GM04504 (cell line): ENCODE measurements at regions not wholly inside any gene's neighbourhood (a gene's known extent, or its start where the extent isn't known, plus 50 kb on each side); places are given as distances from the start of the nearest gene placed in this dataset.

Experiments used
- DNase-seq: peaks from one replicate; pipeline ENCODE4 v3.0.0-alpha.2; 2012; ENCODE audit warnings: low read depth

DNA sequence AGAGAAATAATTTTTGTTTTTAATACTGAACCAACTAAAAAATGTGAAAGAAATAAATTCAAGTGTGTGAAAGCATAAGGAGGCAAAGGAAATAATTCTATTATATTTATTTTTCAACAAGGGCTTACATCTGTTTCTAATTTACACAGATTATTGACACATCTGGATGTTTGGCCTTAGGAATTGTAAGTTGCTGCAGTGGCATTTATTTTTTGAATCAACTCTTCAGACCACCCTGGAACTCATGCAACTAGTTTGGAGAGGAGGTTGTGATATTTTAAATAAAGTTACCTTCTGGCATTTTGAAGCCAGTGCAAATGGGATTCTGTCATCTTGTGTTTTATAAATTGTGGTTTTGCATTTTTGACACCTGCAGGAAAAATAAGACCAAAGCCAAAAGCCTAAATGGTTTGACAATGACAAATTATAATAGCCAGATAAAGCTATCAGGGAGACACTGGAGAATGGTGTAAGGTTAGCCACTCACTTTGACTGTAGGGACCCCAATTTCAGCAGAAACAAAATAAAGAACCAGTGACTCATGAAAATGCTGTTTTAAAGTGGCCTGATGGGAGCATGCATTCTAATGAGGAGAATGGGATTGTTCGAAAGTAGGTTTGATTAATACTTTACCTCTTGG, 192.9 kb downstream of the KLF5 start:
- DNase-seq = no peak

- no peak for DNase-seq
Measured at GRCh38 chr13:73250061-73250460, 191.3 kb downstream of the KLF5 start.

DNA sequence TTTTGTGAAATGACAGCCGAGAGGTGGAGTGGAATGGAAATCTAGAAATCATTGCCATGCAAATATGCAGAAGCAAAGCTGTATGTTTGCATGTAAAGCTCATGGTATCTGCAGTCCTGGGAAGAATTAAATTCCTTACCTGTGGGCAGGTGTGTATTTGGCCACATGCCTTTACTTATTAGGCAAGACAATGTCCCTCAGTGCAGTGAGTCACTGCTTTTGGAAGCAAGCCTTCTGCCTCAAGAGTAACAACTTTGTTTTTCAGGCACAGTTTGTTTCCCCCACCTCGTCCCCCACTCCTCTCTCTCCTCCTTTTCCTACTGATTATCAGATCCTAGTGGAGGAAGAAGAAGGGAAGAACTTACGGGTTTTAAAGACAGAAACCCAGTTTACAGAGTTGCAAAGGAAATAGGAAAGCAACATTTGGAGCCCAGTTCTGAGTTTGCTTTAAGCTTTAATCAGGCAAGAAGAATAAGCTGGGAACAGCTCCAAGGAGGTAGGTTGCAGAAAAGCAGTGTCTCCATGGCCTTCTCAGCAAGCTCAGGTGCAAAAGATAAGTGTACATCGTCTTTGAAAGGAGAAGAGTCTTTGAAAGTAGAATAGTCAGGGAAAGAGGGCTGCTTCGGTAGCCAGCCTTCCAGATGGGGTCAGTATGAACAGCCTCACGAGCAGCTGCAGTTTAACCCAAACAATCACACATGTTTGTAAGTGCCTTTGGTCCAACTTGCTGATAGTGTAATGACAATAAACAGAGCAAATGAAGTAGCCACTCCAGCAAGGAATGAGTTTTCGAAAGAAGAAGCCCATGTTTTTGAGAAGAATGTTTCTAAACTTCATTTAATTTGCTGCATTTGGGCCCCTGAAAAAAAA, 190.1 kb downstream of the KLF5 start:
- DNase-seq = no peak

GRCh38 chr13:73248154-73248553, 189.3 kb downstream of the KLF5 start:
- no peak for DNase-seq

GRCh38 chr13:73245246-73245645, 186.4 kb downstream of the KLF5 start:
- DNase-seq = no peak

GRCh38 chr13:73244467-73244866, 185.7 kb downstream of the KLF5 start:
- DNase-seq = no peak

- DNase-seq = no peak
Measured at GRCh38 chr13:73242515-73243015, 183.8 kb downstream of the KLF5 start.

DNA sequence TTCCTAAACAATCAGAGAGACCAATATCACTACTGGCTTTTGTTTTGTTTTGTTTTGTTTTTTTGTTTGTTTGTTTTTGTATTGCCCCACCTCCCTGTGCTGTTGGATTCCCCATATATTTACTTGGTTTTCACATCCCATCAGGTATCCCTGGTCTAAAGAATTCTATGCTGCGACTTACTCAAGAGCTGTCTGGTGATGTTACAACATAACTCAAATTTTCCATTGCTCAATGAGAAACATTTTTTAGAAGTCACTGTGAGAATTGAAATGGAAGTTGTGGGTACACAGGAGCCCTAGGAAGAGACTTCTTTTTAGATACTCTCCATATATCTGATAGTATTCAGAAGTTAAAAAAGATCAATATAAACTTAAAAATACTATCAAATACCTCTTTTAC, 181.4 kb downstream of the KLF5 start:
- DNase-seq = no peak

DNA sequence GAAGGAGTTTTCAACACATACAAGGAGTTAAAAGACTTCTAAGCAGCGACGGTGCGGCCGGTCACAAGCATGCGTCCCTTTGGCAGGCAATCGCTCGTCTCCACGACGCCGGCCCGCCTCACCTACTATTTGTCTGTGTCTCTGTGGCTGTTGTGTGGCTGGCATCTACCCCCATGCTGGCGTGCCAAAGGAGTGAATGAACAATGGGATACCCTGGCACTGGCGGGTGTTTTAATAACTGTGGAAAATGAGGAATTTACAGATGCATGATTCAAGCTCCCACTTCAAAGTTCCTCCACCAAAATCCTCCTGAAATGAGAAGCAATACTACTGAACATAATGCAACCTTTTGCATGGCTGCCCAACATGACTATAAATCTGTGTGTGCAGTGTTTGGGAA, 176.6 kb downstream of the KLF5 start:
- no peak for DNase-seq

- no peak for DNase-seq
Measured at GRCh38 chr13:73231471-73231870, 172.7 kb downstream of the KLF5 start.

GRCh38 chr13:73230716-73231115, 171.9 kb downstream of the KLF5 start:
- DNase-seq = no peak

- no peak for DNase-seq
Measured at GRCh38 chr13:73228546-73228945, 169.7 kb downstream of the KLF5 start.

DNA sequence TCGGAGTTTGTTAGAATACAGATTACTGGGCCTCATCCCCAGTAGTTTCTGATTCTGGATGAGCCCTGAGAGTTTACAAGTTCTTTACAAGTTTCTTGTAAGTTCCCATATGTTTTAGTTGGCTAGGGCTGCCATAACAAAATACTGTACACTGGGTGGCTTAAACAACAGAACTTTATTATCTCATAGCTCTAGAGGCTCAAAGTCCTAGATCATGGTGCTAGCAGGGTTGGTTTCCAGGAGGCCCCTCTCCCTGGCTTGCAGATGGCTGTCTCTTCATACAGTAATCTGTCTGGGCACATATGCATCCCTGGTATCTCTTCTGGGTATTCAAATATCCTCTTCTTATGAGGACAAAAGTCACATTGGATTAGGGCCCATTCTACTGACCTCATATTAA, 167.2 kb downstream of the KLF5 start:
- no peak for DNase-seq

DNA sequence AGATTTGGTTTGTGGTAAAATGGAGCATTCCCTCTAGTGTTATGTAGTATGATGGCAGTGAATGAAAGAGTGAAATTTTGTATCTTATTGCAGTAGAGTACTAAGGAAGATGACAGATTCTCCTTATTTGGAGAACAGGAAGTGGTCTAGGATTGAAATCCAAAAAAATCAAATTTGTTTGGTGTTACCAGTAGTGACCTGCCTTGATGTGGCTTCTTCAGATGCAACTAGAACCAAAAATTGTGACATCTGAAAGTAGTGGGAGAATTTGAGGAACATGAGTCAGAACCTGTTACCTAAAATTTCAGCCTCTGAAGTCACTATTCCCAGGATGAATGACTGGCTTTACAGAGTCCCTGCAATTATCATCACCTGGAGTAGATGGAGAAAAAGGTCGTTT, 165.9 kb downstream of the KLF5 start:
- DNase-seq = no peak

- no peak for DNase-seq
Measured at GRCh38 chr13:73223372-73223781, 164.6 kb downstream of the KLF5 start.

DNA sequence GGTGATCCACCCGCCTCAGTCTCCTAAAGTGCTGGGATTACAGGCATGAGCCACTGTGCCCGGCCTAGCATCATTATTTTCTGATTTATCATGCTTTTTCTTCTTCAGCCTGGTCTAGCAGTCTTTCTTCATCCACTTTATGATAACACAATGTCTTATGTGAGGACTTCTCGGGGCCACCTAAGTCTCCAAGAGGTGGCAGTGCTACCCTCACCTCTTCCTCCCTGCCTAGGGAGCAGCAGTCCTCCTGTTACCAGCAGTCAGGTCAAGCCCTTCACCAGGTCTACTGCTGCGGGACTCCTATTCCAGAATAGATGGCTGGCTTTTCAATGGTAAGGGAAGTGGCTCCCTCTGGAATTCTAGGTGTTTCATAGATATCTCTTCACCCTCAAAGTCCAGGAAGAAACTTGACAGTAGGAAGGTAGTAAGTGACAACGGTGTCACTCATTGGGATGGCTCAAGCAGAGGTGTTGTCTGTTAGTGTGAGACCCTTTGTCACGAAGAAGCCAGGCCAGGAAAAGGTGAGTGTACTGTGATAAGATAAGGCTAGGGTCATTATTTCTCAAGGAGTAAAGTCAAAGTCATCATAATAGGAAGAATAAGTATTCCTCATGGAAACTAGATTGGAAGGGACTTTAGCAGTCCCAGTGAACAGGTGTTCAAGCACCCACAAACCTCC, 164.0 kb downstream of the KLF5 start:
- DNase-seq = no peak

DNA sequence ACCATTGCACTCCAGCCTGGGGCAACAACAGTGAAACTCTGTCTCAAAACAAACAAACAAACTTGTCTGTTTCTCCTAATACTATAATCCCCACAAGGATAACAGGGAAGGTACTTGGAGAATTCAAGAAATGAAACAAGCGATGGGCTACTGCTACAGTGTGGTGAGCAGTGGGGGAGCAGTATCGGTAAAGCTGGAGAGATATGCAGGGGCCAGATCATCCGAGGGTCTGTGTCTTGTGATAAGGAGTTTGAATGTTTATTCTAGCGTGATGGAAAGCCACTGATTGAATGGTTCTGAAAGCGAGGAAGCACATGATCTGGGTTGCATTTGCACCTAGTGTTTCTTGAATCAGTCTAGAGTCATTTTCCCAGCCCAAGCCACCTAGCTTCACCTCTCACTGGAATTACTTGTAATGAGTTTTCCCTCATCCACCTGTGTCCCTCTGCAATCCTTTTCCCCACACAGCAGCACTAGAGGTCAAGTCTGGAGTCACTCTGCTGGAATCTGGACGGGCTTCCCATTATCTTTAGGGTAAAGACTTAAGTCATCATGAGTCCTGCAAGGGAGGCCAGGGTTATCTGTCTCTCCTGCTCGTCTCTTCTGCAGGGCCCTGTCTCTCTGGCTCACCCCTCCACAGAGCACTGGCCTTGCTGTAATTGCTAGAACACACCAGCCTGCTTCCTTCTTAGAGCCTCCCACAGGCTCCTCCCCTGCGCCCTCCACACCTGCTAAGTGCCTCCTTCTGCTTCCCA, 162.3 kb downstream of the KLF5 start:
- no peak for DNase-seq

GRCh38 chr13:73218181-73218580, 159.4 kb downstream of the KLF5 start:
- no peak for DNase-seq

DNA sequence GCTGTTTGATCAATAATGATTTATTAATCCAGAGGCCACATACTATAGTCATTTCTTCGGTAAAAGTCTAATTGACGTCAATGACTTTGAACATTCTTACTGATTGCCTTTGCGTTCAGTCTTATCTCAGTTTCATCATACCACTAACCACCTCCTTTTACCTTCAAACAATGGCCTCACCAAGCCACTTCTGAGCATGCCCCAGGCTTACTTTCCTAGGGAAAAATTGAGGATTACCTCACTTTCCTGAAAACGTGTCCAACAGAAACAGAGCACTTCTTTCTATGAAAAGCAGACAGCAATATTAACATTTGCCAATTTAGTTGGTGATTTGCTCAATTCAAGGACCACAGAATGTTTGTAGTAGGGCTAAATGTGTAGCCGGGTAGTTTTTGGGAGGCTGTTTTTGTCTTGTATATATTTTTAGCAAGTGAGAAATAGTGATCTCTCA, 157.6 kb downstream of the KLF5 start:
- peak; percentile 90 for DNase-seq

GRCh38 chr13:73215823-73216222, 157.0 kb downstream of the KLF5 start:
- peak; percentile 58 for DNase-seq

DNA sequence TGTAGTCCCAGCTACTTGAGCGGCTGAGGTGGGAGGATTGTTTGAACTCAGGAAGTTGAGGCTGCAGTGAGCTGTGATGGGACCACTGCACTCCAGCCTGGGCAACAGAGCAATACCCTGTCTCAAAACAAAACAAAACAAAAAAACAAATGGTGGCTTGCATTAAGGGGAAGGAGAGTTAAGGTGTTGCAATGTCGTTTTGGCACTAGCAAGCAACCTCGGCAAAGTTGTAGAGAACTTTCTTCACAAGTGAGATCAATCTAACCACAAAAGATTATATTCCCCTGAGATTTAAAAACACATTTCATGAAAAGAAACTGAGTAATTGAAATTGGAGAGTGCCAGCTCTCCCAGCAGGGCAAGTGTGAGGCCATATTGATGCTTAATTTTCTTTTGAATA, 153.7 kb downstream of the KLF5 start:
- no peak for DNase-seq
